SK-N-MC (cell line): ENCODE measurements at regions not wholly inside any gene's neighbourhood (a gene's known extent, or its start where the extent isn't known, plus 50 kb on each side); places are given as distances from the start of the nearest gene placed in this dataset.
"Not testable (repeated sequence)": the region's sequence is repeated elsewhere in the genome, so short reads cannot be mapped to it uniquely, and the experiment has no call there.

Experiments
- DNase-seq: peaks from one replicate; pipeline ENCODE4 v3.0.0-alpha.2; 2011; ENCODE audit warnings: low read depth, low spot score
- H3K27ac ChIP-seq: fragments of 200-600 bp; sonication (generic); 2 replicates; pipeline ENCODE4 v1.5.1; 2016; ENCODE audit warnings: mixed run types
- H3K36me3 ChIP-seq: fragments of 200-600 bp; sonication (generic); 2 replicates; pipeline ENCODE4 v1.6.1; 2017; ENCODE audit warnings: antibody characterized with exemption, low read length, mixed read lengths; ENCODE audit not compliant: insufficient read depth
- H3K4me3 ChIP-seq: fragments of 200-600 bp; sonication (generic); 2 replicates; pipeline ENCODE4 v1.5.1; 2016
- H3K9ac ChIP-seq: fragments of 200-600 bp; sonication (generic); 2 replicates; pipeline ENCODE4 v1.8.0; 2017; ENCODE audit warnings: mixed run types, mixed read lengths; ENCODE audit not compliant: insufficient read length
- H3K9me3 ChIP-seq: fragments of 200-600 bp; sonication (generic); 2 replicates; pipeline ENCODE4 v1.6.1; 2017; ENCODE audit warnings: low read depth, mild to moderate bottlenecking, antibody characterized with exemption, low read length, moderate library complexity, mixed read lengths
- EZH2 ChIP-seq: fragments of 200-600 bp; sonication (generic); IDR thresholded peaks from one replicate; pipeline ENCODE4 v1.6.1; 2017; ENCODE audit warnings: antibody characterized with exemption
- FOXP2 ChIP-seq: optimal IDR thresholded peaks from 2 replicates; pipeline ENCODE3; 2011; ENCODE audit warnings: mild to moderate bottlenecking, moderate library complexity; ENCODE audit not compliant: insufficient read depth; ENCODE audit errors: extremely low read length, control extremely low read depth
- POLR2AphosphoS5 ChIP-seq: IDR thresholded peaks from 2 replicates; pipeline ENCODE4 v1.6.1; 2012; ENCODE audit warnings: mild to moderate bottlenecking, low read depth, low read length, borderline replicate concordance

DNA sequence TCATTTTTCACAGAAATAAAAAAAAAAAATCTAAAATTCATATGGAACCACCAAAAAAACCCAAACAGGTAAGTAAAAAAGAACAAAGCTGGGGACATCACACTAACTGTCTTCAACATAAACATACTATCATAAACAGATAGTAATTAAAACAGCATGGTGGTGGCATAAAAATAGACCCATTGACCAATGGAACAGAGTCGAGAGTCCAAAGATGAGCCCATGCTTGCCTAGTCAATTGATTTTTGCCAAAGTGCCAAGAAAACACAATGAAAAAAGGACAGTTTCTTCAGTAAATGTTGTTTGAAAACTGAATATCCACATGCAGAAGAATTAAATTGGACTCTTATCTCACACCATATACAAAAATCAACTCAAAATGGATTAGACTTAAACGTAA lies 513.2 kb upstream of the PHF14 start:
- TF ChIP-seq POLR2AphosphoS5 (no peak), EZH2 (no peak)
- H3K9me3 ChIP-seq = no peaks in the 10 kb centered on the region

DNA sequence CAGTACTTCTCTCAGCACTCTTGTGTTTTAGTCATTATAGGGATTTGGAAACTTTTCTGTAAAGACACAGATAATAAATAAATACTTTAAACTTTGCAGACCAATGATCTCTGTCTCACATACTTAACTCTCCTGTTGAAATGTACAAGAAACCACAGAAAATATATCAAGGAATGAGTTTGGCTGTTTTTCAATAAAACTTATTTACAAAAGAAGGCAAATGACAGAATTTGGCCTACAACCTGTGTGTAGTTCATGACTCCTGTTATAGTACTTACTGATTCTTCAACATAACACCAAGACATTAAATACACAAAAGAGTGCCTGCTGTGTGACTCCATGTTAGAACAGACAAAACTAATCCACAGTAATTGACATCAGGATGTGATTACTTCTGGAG lies 510.0 kb upstream of the PHF14 start:
- H3K4me3 ChIP-seq = no peak overlapping the region
- no peak overlapping the region for H3K27ac ChIP-seq
- H3K36me3 ChIP-seq = no peaks in the 10 kb centered on the region
- no peak for TF ChIP-seq EZH2
- no peak for TF ChIP-seq FOXP2
- TF ChIP-seq POLR2AphosphoS5 = no peak
- no peaks in the 10 kb centered on the region for H3K9me3 ChIP-seq
- DNase-seq = no peak
- H3K9ac ChIP-seq = no peak overlapping the region

More for the DNA sequence above, 513.2 kb upstream of the PHF14 start:
- H3K4me3 ChIP-seq = no peak overlapping the region
- H3K27ac ChIP-seq = no peak overlapping the region
- no peak for DNase-seq
- H3K36me3 ChIP-seq = no peaks in the 10 kb centered on the region
- no peak overlapping the region for H3K9ac ChIP-seq

DNA sequence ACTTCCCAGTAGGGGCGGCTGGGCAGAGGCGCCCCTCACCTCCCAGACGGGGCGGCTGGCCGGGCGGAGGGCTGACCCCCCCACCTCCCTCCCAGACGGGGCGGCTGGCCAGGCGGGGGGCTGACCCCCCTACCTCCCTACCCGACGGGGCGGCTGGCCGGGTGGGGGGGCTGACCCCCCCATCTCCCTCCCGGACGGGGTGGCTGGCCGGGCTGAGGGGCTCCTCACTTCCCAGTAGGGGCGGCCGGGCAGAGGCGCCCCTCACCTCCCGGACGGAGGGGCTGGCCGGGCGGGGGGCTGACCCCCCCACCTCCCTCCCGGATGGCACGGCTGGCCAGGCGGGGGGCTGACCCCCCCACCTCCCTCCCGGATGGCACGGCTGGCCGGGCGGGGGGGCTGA lies 508.1 kb upstream of the PHF14 start:
- not testable (repeated sequence) for H3K36me3 ChIP-seq, DNase-seq

DNA sequence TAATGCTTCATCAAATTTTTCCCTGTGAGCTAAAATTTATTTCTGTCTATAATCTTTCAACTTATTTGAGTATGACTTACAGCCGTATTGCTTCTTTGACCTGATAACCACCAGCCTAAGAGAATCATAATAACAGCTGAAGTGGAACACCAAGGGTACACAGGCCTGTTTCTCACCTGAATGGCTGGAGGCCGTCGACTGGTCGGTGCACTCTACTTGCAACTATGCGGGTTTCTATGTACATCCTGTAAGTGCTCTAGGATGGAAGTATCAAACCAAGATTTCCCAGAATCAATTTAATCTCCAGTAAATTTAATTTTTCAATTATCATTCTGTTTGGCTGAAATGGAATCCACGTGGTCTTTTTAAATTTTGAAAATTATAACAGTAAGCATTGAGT lies 504.8 kb upstream of the PHF14 start:
- Histone ChIP-seq H3K27ac (no peak overlapping the region), H3K4me3 (no peak overlapping the region), H3K9me3 (no peaks in the 10 kb centered on the region), H3K9ac (no peak overlapping the region), H3K36me3 (no peaks in the 10 kb centered on the region)
- no peak for DNase-seq
- TF ChIP-seq EZH2 (no peak), POLR2AphosphoS5 (no peak)

More for the DNA sequence above, 508.1 kb upstream of the PHF14 start:
- not testable (repeated sequence) for H3K9me3 ChIP-seq, H3K4me3 ChIP-seq, H3K27ac ChIP-seq, H3K9ac ChIP-seq

DNA sequence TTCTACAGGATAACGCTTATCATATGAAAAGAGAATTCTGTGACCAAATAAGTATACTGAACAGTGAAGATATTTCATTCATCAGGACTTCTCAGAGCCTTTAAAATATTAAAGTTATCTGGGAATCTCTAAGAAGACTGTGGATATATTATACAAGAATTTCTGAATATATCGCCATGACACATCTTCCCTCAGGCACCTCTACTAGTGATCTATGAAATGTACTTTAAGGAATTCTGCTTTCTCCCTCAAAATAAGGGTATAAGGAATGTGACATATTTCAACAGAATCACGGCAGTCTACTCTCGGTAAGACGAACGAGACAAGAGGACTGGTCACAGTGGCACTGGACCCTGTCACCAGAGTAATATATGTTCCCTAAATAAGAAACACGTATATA lies 504.2 kb upstream of the PHF14 start:
- no peaks in the 10 kb centered on the region for H3K9me3 ChIP-seq
- H3K36me3 ChIP-seq = no peaks in the 10 kb centered on the region
- DNase-seq = no peak
- H3K9ac ChIP-seq = no peak overlapping the region
- no peak for TF ChIP-seq FOXP2
- TF ChIP-seq POLR2AphosphoS5 = no peak
- no peak for TF ChIP-seq EZH2
- no peak overlapping the region for H3K4me3 ChIP-seq
- H3K27ac ChIP-seq = no peak overlapping the region

DNA sequence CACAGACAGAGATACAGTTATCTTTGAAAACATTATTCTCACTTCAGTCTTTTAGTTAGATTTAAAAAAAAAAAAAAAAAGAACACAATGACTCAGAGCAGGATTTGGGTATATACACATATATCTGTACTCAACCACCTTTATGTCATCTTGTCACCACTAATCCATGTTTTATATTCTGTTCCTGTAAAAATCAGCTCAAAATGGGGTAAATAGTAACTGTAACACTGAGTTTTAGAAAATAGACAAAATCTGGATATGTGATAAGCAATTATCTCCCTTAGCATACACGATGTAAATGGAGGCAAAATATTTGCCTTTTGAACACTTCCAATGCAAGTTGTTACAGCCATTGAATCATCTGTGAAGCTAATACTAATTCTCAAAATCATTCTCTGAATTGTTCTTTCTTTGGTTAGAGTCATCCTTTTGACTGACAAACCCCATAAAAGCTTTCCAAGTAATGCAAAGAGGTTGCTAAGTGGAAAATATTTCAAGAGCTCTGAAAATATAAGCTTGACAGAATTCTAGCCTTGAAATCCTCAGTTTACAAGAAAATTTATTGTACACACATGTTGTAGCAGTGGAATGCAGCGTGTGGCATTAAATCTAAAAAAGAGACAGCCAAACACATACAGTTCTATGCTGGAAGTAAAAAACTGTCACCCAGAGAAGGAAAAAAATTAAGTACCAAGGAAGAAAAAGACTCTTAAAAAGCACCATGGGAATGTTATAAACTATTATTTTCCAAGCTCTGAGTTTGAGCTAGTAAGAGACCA lies 502.2 kb upstream of the PHF14 start:
- no peak for DNase-seq
- Histone ChIP-seq H3K9me3 (no peaks in the 10 kb centered on the region), H3K36me3 (no peaks in the 10 kb centered on the region), H3K9ac (no peak overlapping the region), H3K27ac (no peak overlapping the region), H3K4me3 (no peak overlapping the region)
- TF ChIP-seq POLR2AphosphoS5 = no peak

DNA sequence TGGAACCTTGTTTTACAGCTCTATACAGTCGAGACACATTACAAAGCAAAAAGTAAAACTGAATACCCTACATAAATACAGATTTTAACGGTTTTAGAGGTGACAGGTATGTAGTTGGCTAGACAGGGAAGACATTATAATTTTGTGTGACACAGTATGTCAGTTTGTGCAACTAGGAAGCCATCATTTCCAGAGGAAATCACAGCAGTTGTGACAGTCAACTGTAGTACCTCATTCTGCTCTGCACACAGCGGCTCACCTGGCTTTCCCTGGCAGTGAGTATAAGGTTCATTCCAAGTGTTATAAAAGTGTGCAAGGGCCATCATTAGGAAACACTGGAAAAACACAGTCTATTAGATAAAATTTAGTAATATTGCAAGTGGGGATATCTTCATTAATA lies 501.6 kb upstream of the PHF14 start:
- H3K4me3 ChIP-seq = no peak overlapping the region
- H3K27ac ChIP-seq = no peak overlapping the region
- TF ChIP-seq EZH2 (no peak), POLR2AphosphoS5 (no peak), FOXP2 (no peak)
- no peak overlapping the region for H3K9ac ChIP-seq
- H3K36me3 ChIP-seq = no peaks in the 10 kb centered on the region
- no peak for DNase-seq
- no peaks in the 10 kb centered on the region for H3K9me3 ChIP-seq

DNA sequence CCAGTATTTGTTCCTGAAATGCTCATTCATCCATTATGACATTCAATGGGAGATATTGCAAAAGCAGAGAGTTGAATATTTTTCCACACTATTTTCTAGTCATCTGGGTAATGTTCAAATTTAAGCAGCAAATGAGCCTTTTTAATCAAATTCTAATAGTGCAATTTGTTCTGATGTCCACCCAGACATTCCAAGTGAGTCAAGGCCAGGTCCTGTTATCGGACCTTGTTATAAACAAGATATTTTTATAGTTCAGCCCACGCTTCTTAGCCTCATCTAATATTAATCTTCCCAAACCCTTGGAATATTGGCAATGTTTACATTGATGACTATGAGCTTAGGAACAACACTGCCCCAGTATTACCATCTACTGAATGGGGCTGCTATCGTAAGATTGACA lies 500.1 kb upstream of the PHF14 start:
- H3K9ac ChIP-seq = no peak overlapping the region
- TF ChIP-seq EZH2 (no peak), POLR2AphosphoS5 (no peak), FOXP2 (no peak)

DNA sequence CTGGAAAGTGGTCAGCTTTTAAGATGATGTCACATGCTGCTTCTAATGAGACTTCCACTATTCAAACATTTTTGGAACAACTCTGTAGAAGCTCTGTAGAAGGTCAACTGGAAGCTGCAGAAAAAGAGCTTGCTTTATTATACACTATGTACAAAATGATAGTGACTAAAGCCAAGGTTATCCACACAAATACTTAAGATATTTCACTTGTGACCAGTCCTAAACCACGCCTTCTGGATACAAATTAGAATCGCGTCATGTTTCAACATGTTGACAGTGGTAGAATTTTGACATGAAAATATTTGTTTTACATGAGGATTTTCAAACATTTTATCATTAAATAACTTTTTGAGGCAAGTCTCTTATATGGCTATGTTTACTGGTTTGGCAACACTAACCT lies 499.6 kb upstream of the PHF14 start:
- Histone ChIP-seq H3K9me3 (no peaks in the 10 kb centered on the region), H3K9ac (no peak overlapping the region), H3K27ac (no peak overlapping the region), H3K4me3 (no peak overlapping the region), H3K36me3 (no peaks in the 10 kb centered on the region)
- DNase-seq = no peak
- TF ChIP-seq EZH2 = no peak
- TF ChIP-seq POLR2AphosphoS5 = no peak
- no peak for TF ChIP-seq FOXP2

More for the DNA sequence above, 500.1 kb upstream of the PHF14 start:
- Histone ChIP-seq H3K9me3 (no peaks in the 10 kb centered on the region), H3K4me3 (no peak overlapping the region), H3K27ac (no peak overlapping the region), H3K36me3 (no peaks in the 10 kb centered on the region)
- no peak for DNase-seq
